C4-2B (cell line): ENCODE measurements at regions not wholly inside any gene's neighbourhood (a gene's known extent, or its start where the extent isn't known, plus 50 kb on each side); places are given as distances from the start of the nearest gene placed in this dataset.
"Not testable (repeated sequence)": the region's sequence is repeated elsewhere in the genome, so short reads cannot be mapped to it uniquely, and the experiment has no call there.

ENCODE experiments used
- H3K27ac ChIP-seq: fragments of 450-650 bp; 2 replicates; pipeline ENCODE4 v1.5.1; 2017
- ZFX ChIP-seq: fragments of 450-650 bp; IDR thresholded peaks from 2 replicates; pipeline ENCODE4 v1.6.1; 2017
- TF ChIP-seq, protein P1 (sequence below): fragments of 450-650 bp; conservative IDR thresholded peaks from 2 replicates; pipeline ENCODE4 v1.5.1; 2017; ENCODE audit warnings: mild to moderate bottlenecking

- no peak overlapping the region for H3K27ac ChIP-seq
- TF ChIP-seq, protein P1, sequence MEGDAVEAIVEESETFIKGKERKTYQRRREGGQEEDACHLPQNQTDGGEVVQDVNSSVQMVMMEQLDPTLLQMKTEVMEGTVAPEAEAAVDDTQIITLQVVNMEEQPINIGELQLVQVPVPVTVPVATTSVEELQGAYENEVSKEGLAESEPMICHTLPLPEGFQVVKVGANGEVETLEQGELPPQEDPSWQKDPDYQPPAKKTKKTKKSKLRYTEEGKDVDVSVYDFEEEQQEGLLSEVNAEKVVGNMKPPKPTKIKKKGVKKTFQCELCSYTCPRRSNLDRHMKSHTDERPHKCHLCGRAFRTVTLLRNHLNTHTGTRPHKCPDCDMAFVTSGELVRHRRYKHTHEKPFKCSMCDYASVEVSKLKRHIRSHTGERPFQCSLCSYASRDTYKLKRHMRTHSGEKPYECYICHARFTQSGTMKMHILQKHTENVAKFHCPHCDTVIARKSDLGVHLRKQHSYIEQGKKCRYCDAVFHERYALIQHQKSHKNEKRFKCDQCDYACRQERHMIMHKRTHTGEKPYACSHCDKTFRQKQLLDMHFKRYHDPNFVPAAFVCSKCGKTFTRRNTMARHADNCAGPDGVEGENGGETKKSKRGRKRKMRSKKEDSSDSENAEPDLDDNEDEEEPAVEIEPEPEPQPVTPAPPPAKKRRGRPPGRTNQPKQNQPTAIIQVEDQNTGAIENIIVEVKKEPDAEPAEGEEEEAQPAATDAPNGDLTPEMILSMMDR: no peak
- no peak for TF ChIP-seq ZFX
Measured at GRCh38 chr16:5309946-5310611, 212.5 kb upstream of the EEF2KMT start.

DNA sequence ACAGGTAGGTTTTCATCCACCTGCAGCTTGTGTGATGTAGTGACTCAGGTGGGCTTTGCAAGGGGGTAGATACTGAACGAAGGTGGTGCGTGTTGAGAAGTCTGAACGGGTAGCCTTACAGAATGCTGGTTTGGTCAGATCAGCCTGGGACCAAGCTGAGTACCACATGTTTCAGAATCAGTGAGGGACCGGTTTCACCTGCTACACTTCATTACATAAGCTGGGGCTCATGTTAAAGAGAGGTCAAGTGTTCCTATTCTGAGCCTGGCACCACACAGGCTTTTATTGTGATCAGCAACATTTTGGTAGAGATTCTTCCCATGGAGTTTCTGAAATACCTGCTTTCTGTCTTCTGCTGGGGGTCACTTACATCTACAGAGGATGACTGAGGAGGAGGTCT, 207.4 kb upstream of the EEF2KMT start:
- H3K27ac ChIP-seq: no peak overlapping the region
- no peak for TF ChIP-seq ZFX
- TF ChIP-seq, protein P1: no peak

- TF ChIP-seq, protein P1: no peak
- no peak for TF ChIP-seq ZFX
- no peak overlapping the region for H3K27ac ChIP-seq
Measured at GRCh38 chr16:5302372-5303114, 204.9 kb upstream of the EEF2KMT start.

DNA sequence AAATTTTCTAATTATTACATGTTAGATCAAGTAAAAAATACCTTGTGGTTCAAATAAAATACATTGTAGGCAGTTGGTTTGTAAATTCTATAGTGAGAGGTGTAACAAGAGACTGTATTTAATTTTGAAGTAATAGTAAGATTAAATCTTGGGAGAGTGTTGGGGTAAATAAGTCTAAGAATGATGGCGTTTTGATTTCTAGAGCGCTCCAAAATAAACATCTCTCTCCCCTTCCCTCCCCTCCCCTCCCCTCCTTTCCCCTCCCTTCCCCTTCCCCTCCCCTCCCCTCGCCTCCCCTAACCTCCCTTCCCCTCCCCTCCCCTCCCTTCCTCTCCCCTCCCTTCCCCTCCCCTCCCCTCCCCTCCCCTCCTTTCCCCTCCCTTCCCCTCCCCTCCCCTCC, 200.6 kb upstream of the EEF2KMT start:
- no peak for TF ChIP-seq ZFX
- TF ChIP-seq, protein P1: no peak
- no peak overlapping the region for H3K27ac ChIP-seq

DNA sequence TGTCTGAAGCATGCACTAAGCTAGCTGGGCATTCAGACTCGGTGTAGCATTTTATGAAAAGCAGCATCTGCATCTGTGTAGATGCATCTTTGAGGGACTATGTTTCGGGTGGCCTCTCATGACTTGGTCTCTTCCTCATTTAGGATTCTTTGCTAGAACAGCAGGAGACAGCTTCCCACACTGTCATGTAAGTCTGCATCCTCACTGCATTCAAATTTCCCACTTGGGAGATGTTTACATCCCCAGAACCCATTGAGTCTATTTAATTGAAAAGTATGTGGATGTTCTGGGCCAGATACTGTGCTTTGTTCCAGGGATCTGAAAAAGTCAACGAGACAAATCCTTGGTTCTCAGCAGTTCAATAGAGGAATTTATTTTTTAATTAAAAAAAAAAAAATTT, 198.6 kb upstream of the EEF2KMT start:
- TF ChIP-seq, protein P1: no peak
- no peak for TF ChIP-seq ZFX
- no peak overlapping the region for H3K27ac ChIP-seq

GRCh38 chr16:5295304-5295703, 197.7 kb upstream of the EEF2KMT start:
- H3K27ac ChIP-seq: not testable (repeated sequence)

- H3K27ac ChIP-seq: not testable (repeated sequence)
Measured at GRCh38 chr16:5282152-5282551, 184.6 kb upstream of the EEF2KMT start.

GRCh38 chr16:5257462-5257861, 159.9 kb upstream of the EEF2KMT start:
- H3K27ac ChIP-seq: no peak overlapping the region
- TF ChIP-seq, protein P1: no peak
- TF ChIP-seq ZFX: no peak
